GM10266 (cell line): ENCODE measurements at regions not wholly inside any gene's neighbourhood (a gene's known extent, or its start where the extent isn't known, plus 50 kb on each side); places are given as distances from the start of the nearest gene placed in this dataset.

Experiments used
- DNase-seq: peaks from one replicate; pipeline ENCODE4 v3.0.0; 2012; ENCODE audit errors: extremely low spot score
- TF ChIP-seq, protein P1 (sequence below): IDR thresholded peaks from 2 replicates; pipeline ENCODE4 v1.5.1; 2012; ENCODE audit warnings: mild to moderate bottlenecking, low read depth; ENCODE audit not compliant: control insufficient read depth, insufficient read depth; ENCODE audit errors: missing control alignments

DNA sequence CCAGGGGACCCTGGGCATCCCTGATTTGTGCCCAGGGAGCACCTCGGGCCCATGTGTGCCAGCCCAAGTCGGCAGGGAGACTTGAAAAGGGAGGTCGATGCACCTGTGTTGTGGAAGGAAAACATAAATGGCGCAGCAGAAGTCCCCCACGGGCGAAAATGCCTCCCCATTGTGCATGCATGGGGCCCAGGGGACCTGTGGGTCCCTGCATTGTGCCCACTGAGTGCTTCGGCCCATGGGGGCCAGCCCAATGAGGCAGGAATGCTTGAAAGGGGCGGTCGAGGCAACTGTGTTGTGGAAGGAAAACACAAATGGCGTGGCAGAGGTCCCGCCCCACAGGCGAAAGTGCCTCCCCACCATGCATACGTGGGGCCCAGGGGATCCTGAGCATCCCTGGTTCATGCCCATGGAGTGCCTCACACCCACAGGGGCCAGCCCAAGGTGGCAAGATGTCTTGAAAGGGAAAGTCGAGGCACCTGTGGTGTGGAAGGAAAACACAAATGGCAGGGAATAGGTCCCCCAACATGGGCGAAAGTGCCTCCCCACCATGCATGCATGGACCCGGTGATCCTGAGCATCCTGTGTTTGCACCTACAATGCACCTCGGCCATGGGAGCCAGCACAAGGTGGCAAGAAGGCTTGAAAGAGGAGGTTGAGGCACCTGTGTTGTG, 368.0 kb downstream of the ALG10 start:
- TF ChIP-seq, protein P1, sequence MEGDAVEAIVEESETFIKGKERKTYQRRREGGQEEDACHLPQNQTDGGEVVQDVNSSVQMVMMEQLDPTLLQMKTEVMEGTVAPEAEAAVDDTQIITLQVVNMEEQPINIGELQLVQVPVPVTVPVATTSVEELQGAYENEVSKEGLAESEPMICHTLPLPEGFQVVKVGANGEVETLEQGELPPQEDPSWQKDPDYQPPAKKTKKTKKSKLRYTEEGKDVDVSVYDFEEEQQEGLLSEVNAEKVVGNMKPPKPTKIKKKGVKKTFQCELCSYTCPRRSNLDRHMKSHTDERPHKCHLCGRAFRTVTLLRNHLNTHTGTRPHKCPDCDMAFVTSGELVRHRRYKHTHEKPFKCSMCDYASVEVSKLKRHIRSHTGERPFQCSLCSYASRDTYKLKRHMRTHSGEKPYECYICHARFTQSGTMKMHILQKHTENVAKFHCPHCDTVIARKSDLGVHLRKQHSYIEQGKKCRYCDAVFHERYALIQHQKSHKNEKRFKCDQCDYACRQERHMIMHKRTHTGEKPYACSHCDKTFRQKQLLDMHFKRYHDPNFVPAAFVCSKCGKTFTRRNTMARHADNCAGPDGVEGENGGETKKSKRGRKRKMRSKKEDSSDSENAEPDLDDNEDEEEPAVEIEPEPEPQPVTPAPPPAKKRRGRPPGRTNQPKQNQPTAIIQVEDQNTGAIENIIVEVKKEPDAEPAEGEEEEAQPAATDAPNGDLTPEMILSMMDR, result no peak

DNA sequence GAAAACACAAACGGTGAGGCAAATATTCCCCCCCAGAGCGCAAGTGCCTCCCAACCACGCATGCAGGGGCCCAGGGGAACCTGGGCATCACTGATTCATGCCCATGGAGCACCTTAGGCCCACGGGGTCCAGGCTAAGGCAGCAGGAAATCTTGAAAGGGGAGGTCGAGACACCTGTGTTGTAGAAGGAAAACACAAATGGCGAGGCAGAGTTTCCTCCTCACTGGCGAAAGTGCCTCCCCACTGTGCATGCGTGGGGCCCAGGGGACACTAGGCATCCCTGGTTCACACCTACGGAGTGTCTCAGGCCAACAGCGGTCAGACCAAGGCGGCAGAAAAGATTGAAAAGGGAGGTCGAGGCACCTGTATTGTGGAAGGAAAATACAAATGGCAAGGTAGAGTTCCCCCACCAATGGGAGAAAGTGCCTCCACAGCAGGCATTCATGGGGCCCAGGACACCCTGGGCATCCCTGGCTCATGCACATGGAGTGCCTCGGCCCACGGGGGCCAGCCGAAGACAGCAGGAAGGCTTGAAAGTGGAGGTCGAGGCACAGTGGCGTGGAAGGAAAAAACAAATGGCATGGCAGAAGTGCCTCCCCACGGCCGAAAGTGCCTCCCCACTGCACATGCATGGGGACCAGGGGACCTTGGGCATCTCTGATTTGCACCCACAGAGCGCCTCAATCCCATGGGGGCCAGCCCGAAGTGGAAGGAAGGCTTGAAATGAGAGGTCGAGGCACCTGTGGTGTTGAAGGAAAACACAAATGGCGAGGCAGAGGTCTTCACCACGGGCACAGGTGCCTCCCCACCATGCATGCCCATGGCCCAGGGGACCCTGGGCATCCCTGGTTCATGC, 368.8 kb downstream of the ALG10 start:
- TF ChIP-seq, protein P1, result no peak
- DNase-seq, result no peak

More for the DNA sequence above, 368.0 kb downstream of the ALG10 start:
- DNase-seq, result no peak

DNA sequence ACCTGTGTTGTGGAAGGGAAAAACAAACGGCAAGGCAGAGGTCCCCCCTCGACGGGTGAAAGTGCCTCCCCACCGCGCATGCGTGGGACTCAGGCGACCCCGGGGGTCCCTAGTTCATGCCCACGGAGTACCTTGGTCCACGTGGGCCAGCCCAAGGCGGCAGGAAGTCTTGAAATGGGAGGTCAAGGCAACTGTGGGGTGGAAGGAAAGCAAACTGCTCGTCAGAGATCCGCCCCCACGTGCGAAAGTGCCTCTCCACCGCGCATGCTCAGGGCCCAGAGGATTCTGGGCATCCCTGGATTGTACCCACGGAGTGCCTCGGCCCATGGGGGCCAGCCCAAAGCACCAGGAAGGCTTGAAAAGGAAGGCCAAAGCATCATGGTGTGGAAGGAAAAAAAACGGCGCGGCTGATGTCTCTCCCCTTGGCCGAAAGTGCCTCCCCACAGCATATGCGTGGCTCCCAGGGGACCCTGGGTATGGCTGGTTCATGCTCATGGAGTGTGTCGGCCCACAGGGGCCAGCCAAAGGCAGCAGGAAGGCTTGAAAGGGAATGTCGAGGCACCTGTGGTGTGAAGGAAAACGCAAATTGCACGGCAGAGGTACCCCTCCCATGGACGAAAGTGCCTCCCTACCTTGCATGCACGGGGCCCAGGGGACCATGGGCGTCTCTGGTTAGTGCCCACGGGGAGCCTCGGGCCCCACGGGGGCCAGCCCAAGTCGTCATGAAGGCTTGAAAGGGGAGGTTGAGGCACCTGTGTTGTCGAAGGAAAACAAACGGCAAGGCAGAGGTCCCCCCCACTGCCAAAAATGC, 369.7 kb downstream of the ALG10 start:
- DNase-seq, result no peak
- TF ChIP-seq, protein P1, result no peak

DNA sequence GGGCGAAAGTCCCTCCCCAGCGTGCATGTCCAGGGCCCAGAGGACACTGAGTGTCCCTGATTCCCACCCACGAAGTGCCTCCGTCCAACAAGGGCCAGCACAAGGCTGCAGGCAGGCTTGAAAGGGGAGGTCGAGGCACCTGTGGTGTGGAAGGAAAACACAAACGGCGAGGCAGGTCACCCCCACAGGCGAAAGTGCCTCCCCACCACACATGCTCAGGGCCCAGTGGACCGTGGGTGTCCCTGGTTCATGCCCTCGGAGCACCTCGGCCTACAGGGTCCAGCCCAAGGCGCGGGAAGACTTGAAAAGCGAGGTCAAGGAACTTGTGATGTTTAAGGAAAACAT, 370.4 kb downstream of the ALG10 start:
- DNase-seq, result no peak
- TF ChIP-seq, protein P1, result no peak

DNA sequence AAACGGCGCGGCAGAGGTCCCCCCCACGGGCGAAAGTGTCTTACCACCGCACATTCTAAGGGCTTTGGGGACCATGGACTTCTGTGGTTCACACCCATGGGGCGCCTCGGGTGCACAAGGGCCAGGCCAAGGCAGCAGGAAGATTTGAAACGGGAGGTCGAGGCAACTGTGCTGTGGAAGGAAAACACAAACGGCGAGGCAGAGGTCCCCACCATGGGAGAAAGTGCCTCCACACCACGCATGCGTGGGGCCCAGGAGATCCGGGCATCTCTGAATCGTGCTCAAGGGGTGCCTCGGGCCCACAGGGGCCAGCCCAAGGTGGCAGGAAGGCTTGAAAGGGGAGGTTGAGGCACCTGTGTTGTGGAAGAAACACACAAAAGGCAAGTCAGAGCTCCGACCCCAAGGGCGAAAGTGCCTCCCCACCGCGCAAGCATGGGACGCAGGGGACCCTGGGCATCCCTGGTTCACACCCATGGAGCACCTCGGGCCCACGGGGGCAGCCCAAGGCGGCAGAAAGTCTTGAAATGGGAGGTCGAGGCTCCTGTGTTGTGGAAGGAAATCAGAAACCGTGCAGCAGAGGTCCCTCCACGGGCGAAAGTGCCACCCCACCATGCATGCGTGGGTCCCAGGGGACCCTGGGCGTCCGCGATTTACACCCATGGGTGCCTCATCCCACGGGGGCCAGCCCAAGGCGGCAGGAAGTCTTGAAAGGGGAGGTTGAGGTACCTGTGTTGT, 371.0 kb downstream of the ALG10 start:
- DNase-seq, result no peak
- TF ChIP-seq, protein P1, result no peak

DNA sequence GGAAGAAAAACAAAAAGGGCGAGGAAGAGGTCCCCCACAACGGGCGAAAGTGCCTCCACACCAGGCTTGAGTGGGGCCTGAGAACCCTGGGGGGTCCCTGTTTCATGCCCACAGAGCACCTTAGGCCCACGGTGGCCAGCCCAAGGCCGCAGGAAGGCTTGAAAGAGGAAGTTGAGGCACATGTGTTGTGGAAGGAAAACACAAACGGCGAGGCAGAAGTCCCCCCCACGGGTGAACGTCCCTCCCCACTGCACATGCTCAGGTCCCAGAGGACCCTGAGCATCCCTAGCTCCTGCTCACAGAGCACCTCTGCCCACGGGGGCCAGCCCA, 371.5 kb downstream of the ALG10 start:
- no peak for DNase-seq
- TF ChIP-seq, protein P1, result no peak
